ENCODE measurements at regions not wholly inside any gene's neighbourhood (a gene's known extent, or its start where the extent isn't known, plus 50 kb on each side); places are given as distances from the start of the nearest gene placed in this dataset.

DNA sequence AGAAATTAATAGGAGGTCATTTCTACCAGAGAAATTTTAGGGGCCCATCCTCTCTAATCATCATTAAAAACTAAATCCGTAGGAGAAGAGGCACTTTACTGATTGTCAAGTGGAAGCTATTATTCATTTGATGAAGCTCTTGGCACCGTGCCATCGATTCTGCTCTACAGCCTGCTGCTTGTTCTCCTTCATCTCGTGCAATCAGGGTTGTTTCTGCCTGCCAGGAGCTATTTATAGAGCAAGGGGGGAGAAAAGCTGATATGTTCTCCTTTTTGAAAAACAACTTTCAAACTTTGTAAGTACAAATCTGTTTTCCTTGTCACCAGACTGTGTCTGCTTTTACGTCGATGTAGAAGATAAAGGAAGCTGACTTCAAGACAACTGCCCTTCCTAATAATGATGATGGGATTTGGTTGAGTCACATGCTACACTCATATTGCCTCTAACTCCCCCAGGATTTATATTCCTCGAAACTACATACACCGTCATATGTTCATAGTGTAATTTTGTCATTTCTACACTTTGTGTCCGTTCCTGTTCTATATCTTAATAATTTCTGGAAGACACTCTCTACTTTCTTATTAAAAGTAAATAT, 169.6 kb upstream of the LHX8 start:
- no peak for TF ChIP-seq SPI1 (IDR thresholded peaks at IDR 0.05; ENCODE audit: borderline replicate concordance, low read depth)
- TF ChIP-seq POLR2AphosphoS5 (IDR thresholded peaks at IDR 0.05; ENCODE audit: low read depth) = no peak
- TF ChIP-seq GABPA (IDR thresholded peaks at IDR 0.05; ENCODE audit: low read depth) = no peak
- TF ChIP-seq, protein P1, sequence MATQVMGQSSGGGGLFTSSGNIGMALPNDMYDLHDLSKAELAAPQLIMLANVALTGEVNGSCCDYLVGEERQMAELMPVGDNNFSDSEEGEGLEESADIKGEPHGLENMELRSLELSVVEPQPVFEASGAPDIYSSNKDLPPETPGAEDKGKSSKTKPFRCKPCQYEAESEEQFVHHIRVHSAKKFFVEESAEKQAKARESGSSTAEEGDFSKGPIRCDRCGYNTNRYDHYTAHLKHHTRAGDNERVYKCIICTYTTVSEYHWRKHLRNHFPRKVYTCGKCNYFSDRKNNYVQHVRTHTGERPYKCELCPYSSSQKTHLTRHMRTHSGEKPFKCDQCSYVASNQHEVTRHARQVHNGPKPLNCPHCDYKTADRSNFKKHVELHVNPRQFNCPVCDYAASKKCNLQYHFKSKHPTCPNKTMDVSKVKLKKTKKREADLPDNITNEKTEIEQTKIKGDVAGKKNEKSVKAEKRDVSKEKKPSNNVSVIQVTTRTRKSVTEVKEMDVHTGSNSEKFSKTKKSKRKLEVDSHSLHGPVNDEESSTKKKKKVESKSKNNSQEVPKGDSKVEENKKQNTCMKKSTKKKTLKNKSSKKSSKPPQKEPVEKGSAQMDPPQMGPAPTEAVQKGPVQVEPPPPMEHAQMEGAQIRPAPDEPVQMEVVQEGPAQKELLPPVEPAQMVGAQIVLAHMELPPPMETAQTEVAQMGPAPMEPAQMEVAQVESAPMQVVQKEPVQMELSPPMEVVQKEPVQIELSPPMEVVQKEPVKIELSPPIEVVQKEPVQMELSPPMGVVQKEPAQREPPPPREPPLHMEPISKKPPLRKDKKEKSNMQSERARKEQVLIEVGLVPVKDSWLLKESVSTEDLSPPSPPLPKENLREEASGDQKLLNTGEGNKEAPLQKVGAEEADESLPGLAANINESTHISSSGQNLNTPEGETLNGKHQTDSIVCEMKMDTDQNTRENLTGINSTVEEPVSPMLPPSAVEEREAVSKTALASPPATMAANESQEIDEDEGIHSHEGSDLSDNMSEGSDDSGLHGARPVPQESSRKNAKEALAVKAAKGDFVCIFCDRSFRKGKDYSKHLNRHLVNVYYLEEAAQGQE (IDR thresholded peaks at IDR 0.05; ENCODE audit: insufficient replicate concordance, low read depth) = no peak
- TF ChIP-seq, protein P2, sequence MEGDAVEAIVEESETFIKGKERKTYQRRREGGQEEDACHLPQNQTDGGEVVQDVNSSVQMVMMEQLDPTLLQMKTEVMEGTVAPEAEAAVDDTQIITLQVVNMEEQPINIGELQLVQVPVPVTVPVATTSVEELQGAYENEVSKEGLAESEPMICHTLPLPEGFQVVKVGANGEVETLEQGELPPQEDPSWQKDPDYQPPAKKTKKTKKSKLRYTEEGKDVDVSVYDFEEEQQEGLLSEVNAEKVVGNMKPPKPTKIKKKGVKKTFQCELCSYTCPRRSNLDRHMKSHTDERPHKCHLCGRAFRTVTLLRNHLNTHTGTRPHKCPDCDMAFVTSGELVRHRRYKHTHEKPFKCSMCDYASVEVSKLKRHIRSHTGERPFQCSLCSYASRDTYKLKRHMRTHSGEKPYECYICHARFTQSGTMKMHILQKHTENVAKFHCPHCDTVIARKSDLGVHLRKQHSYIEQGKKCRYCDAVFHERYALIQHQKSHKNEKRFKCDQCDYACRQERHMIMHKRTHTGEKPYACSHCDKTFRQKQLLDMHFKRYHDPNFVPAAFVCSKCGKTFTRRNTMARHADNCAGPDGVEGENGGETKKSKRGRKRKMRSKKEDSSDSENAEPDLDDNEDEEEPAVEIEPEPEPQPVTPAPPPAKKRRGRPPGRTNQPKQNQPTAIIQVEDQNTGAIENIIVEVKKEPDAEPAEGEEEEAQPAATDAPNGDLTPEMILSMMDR (IDR thresholded peaks at IDR 0.05; ENCODE audit: insufficient read depth, low read length) = no peak
- Histone ChIP-seq H3K4me3 (replicated peaks; ENCODE audit: insufficient read depth, low read length) (no peak overlapping the region), H3K27me3 (ENCODE audit: insufficient read depth, poor library complexity, severe bottlenecking) (no peaks in the 10 kb centered on the region), H3K27ac (replicated peaks) (no peak overlapping the region)
- peak in 1 of 2 experiments; percentile 9 for DNase-seq (ENCODE audit: low read depth in 1 of 2, low spot score in 1 of 2)

GRCh38 chr1:74969566-74970135, 164.5 kb upstream of the LHX8 start:
- Histone ChIP-seq H3K27ac (replicated peaks) (no peak overlapping the region), H3K4me3 (replicated peaks; ENCODE audit: insufficient read depth, low read length) (no peak overlapping the region), H3K27me3 (ENCODE audit: insufficient read depth, poor library complexity, severe bottlenecking) (no peaks in the 10 kb centered on the region)
- no peak for DNase-seq (ENCODE audit: low read depth in 1 of 2, low spot score in 1 of 2)
- TF ChIP-seq, protein P2 (IDR thresholded peaks at IDR 0.05; ENCODE audit: insufficient read depth, low read length) = no peak
- TF ChIP-seq POLR2AphosphoS5 (IDR thresholded peaks at IDR 0.05; ENCODE audit: low read depth) (no peak), GABPA (IDR thresholded peaks at IDR 0.05; ENCODE audit: low read depth) (no peak), SPI1 (IDR thresholded peaks at IDR 0.05; ENCODE audit: borderline replicate concordance, low read depth) (no peak)
- TF ChIP-seq, protein P1 (IDR thresholded peaks at IDR 0.05; ENCODE audit: insufficient replicate concordance, low read depth) = no peak

DNA sequence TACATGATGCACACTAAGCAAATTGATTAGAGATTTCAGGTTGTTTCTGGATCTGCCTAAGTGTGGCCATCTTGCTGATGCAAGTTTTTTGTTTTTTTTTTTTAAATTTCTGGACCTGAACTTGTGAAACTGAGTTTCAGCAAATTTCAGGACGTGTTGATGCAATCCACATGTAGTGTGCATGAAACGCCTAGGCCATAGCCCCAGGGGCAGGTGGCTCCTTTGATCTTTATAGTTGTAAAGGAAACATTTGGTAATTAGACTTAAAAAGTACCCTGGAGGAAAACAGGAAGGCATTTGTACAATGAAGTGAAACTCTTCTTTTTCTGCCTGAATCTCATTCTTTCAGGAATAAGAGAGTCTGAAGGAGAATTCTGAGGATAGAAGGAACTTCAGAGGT, 162.2 kb upstream of the LHX8 start:
- TF ChIP-seq GABPA (IDR thresholded peaks at IDR 0.05; ENCODE audit: low read depth) (no peak), SPI1 (IDR thresholded peaks at IDR 0.05; ENCODE audit: borderline replicate concordance, low read depth) (no peak), POLR2AphosphoS5 (IDR thresholded peaks at IDR 0.05; ENCODE audit: low read depth) (no peak)
- TF ChIP-seq, protein P2 (IDR thresholded peaks at IDR 0.05; ENCODE audit: insufficient read depth, low read length) = no peak
- TF ChIP-seq, protein P1 (IDR thresholded peaks at IDR 0.05; ENCODE audit: insufficient replicate concordance, low read depth) = no peak
- no peak overlapping the region for H3K27ac ChIP-seq (replicated peaks)
- no peak for DNase-seq (ENCODE audit: low read depth in 1 of 2, low spot score in 1 of 2)
- no peak overlapping the region for H3K4me3 ChIP-seq (replicated peaks; ENCODE audit: insufficient read depth, low read length)
- H3K27me3 ChIP-seq (ENCODE audit: insufficient read depth, poor library complexity, severe bottlenecking) = no peaks in the 10 kb centered on the region

Measured in HL-60 (cell line).